WERI-Rb-1 (cell line): ENCODE measurements at regions not wholly inside any gene's neighbourhood (a gene's known extent, or its start where the extent isn't known, plus 50 kb on each side); places are given as distances from the start of the nearest gene placed in this dataset.

ENCODE experiments used
- DNase-seq: peaks from one replicate; pipeline ENCODE4 v3.0.0-alpha.2; 2020
- H3K27ac ChIP-seq: fragments of 250-450 bp; sonication (Bioruptor Pico); 2 replicates; pipeline ENCODE4 v1.5.1; 2020; ENCODE audit warnings: mild to moderate bottlenecking, moderate library complexity
- H3K27me3 ChIP-seq: fragments of 250-450 bp; sonication (Bioruptor Pico); 2 replicates; pipeline ENCODE4 v1.5.1; 2021; ENCODE audit warnings: mild to moderate bottlenecking, low read depth, moderate library complexity; ENCODE audit not compliant: insufficient read depth, severe bottlenecking
- H3K36me3 ChIP-seq: fragments of 250-450 bp; sonication (Bioruptor Pico); 2 replicates; pipeline ENCODE4 v1.5.1; 2020; ENCODE audit warnings: mild to moderate bottlenecking, moderate library complexity
- H3K4me3 ChIP-seq: 2 replicates; pipeline ENCODE4 v1.5.1; 2011; ENCODE audit warnings: low read depth, mild to moderate bottlenecking, control low read depth, low read length
- H3K9me3 ChIP-seq: fragments of 250-450 bp; sonication (Bioruptor Pico); 2 replicates; pipeline ENCODE4 v1.5.1; 2021; ENCODE audit warnings: mild to moderate bottlenecking, moderate library complexity; ENCODE audit not compliant: severe bottlenecking
- CTCF ChIP-seq: IDR thresholded peaks from 2 replicates; pipeline ENCODE4 v1.5.1; 2011; ENCODE audit warnings: low read depth, mild to moderate bottlenecking, control low read depth, inconsistent platforms, low read length

- no peak for TF ChIP-seq CTCF
- Histone ChIP-seq H3K9me3 (no peaks in the 10 kb centered on the region), H3K36me3 (no peaks in the 10 kb centered on the region), H3K27ac (no peak overlapping the region), H3K27me3 (no peaks in the 10 kb centered on the region), H3K4me3 (no peak overlapping the region)
- no peak for DNase-seq
Observed at GRCh38 chr9:24293386-24293785, 252.3 kb downstream of the IZUMO3 start.

GRCh38 chr9:24286761-24287160 is 258.9 kb downstream of the IZUMO3 start:
- no peak for DNase-seq
- no peak for TF ChIP-seq CTCF
- no peaks in the 10 kb centered on the region for H3K9me3 ChIP-seq
- no peak overlapping the region for H3K27ac ChIP-seq
- no peaks in the 10 kb centered on the region for H3K27me3 ChIP-seq
- no peaks in the 10 kb centered on the region for H3K36me3 ChIP-seq
- H3K4me3 ChIP-seq = no peak overlapping the region

GRCh38 chr9:24258626-24259025 is 287.1 kb downstream of the IZUMO3 start:
- DNase-seq = no peak
- Histone ChIP-seq H3K27me3 (peaks cover 11% of the 10 kb centered on the region), H3K9me3 (no peaks in the 10 kb centered on the region), H3K36me3 (no peaks in the 10 kb centered on the region), H3K4me3 (no peak overlapping the region), H3K27ac (no peak overlapping the region)
- TF ChIP-seq CTCF = no peak

GRCh38 chr9:24257726-24258125 is 288.0 kb downstream of the IZUMO3 start:
- Histone ChIP-seq H3K9me3 (no peaks in the 10 kb centered on the region), H3K27me3 (peaks cover 11% of the 10 kb centered on the region), H3K4me3 (no peak overlapping the region), H3K36me3 (no peaks in the 10 kb centered on the region), H3K27ac (no peak overlapping the region)
- peak; percentile 7 for DNase-seq
- no peak for TF ChIP-seq CTCF

- peak; percentile 40; the same call in 1 of the 2 replicates for TF ChIP-seq CTCF
- DNase-seq = peak; percentile 8
- H3K27ac ChIP-seq = no peak overlapping the region
- H3K4me3 ChIP-seq = no peak overlapping the region
- no peaks in the 10 kb centered on the region for H3K9me3 ChIP-seq
- no peaks in the 10 kb centered on the region for H3K36me3 ChIP-seq
- H3K27me3 ChIP-seq = no peaks in the 10 kb centered on the region
Observed at GRCh38 chr9:24245988-24246387, 299.7 kb downstream of the IZUMO3 start.

GRCh38 chr9:24242576-24242975 is 303.1 kb downstream of the IZUMO3 start:
- no peaks in the 10 kb centered on the region for H3K9me3 ChIP-seq
- DNase-seq = no peak
- no peaks in the 10 kb centered on the region for H3K27me3 ChIP-seq
- H3K27ac ChIP-seq = no peak overlapping the region
- H3K36me3 ChIP-seq = no peaks in the 10 kb centered on the region
- TF ChIP-seq CTCF = no peak
- H3K4me3 ChIP-seq = no peak overlapping the region
